ENCODE measurements at regions not wholly inside any gene's neighbourhood (a gene's known extent, or its start where the extent isn't known, plus 50 kb on each side); places are given as distances from the start of the nearest gene placed in this dataset.

DNA sequence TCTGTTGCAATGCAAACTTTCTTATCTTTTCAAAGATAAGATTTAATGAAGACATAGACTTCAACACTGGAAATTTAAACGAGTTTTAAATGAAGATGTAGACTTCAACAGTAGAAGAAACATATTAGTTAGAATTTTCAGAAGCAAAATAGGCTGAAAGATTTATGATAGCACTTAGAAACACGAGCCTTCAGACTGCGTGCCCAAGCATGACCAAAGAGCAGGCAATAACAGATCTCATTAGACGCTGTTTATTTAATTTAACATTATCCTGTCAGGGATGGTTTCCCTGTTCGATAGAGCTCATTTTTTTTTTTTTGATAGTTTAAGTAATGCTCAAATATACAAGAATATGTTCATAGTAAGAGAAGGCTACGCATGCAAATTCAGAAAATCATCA lies 604.7 kb upstream of the SOX9 start:
- TF ChIP-seq YY1 (IDR thresholded peaks at IDR 0.05; ENCODE audit: low read depth) (no peak), TEAD4 (IDR thresholded peaks at IDR 0.05) (peak; percentile 27; the same call in 1 of the 2 replicates)

DNA sequence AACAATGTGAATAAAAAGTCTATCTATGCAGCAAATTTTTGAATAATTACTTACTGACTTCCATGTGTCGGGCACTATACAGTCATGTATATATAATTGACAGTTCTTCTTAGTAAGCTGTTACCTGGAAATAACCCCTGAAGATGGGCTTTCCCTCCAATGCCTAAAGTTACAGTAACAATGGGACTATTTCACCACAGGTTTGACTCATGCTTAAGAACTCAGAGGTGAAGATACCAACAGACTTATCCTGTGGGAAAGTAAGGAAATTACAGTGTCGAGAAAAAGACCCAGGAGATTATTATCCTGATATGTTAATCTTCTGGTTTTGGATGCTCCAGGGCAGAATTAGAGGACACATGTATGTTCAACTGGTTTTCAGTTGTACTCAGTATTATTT lies 601.5 kb upstream of the SOX9 start:
- no peak for TF ChIP-seq YY1 (IDR thresholded peaks at IDR 0.05; ENCODE audit: low read depth)
- TF ChIP-seq USF1 (IDR thresholded peaks at IDR 0.05) = no peak
- TF ChIP-seq CEBPB (IDR thresholded peaks at IDR 0.05) = no peak
- no peak for TF ChIP-seq NFIC (IDR thresholded peaks at IDR 0.05)
- no peak for TF ChIP-seq FOXM1 (IDR thresholded peaks at IDR 0.05; ENCODE audit: borderline replicate concordance, low read depth)
- TF ChIP-seq TAF1 (IDR thresholded peaks at IDR 0.05; ENCODE audit: low read depth) = no peak
- no peak for TF ChIP-seq TCF12 (IDR thresholded peaks at IDR 0.05; ENCODE audit: low read depth)
- TF ChIP-seq TEAD4 (IDR thresholded peaks at IDR 0.05) = no peak
- no peak for TF ChIP-seq ZBTB7A (IDR thresholded peaks at IDR 0.05; ENCODE audit: low read depth)

DNA sequence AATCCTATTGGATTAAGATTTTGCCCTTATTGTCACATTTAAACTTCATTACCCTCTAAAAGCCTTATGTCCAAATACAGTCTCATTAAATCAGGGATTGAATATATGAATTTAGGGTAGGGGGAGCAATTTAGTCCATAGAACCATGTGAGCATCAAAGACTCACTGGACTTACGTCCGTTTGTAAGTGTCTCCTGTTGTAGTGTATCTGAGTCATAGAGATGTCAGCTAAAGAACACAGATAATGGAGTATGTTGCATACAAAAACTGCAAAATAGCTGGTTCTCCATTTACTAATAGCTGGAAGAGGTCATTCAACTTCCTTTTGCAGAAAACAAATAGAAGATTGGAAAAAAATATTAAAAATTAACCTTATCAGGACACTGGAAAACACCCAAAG lies 599.1 kb upstream of the SOX9 start:
- TF ChIP-seq RAD21 (IDR thresholded peaks at IDR 0.05; ENCODE audit: low read depth) (no peak), USF1 (IDR thresholded peaks at IDR 0.05) (no peak), EP300 (IDR thresholded peaks at IDR 0.05; ENCODE audit: borderline replicate concordance) (no peak), CREB1 (IDR thresholded peaks at IDR 0.05; ENCODE audit: low read depth) (no peak), TAF1 (IDR thresholded peaks at IDR 0.05; ENCODE audit: low read depth) (no peak), EGR1 (IDR thresholded peaks at IDR 0.05) (no peak), TEAD4 (IDR thresholded peaks at IDR 0.05) (no peak), YY1 (IDR thresholded peaks at IDR 0.05; ENCODE audit: low read depth) (no peak), REST (IDR thresholded peaks at IDR 0.05; ENCODE audit: low read depth) (no peak), ZBTB7A (IDR thresholded peaks at IDR 0.05; ENCODE audit: low read depth) (no peak), NFIC (IDR thresholded peaks at IDR 0.05) (no peak), TCF12 (IDR thresholded peaks at IDR 0.05; ENCODE audit: low read depth) (no peak), FOXM1 (IDR thresholded peaks at IDR 0.05; ENCODE audit: borderline replicate concordance, low read depth) (no peak)
- TF ChIP-seq, protein P1, sequence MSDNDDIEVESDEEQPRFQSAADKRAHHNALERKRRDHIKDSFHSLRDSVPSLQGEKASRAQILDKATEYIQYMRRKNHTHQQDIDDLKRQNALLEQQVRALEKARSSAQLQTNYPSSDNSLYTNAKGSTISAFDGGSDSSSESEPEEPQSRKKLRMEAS (IDR thresholded peaks at IDR 0.05) = no peak

GRCh38 chr17:71522383-71522782 lies 598.4 kb upstream of the SOX9 start:
- no peak for TF ChIP-seq EP300 (IDR thresholded peaks at IDR 0.05; ENCODE audit: borderline replicate concordance)
- TF ChIP-seq NFIC (IDR thresholded peaks at IDR 0.05) = no peak

- TF ChIP-seq REST (IDR thresholded peaks at IDR 0.05; ENCODE audit: low read depth) (no peak), NFIC (IDR thresholded peaks at IDR 0.05) (no peak), EGR1 (IDR thresholded peaks at IDR 0.05) (no peak), FOXM1 (IDR thresholded peaks at IDR 0.05; ENCODE audit: borderline replicate concordance, low read depth) (no peak), CREB1 (IDR thresholded peaks at IDR 0.05; ENCODE audit: low read depth) (no peak), YY1 (IDR thresholded peaks at IDR 0.05; ENCODE audit: low read depth) (no peak), CEBPB (IDR thresholded peaks at IDR 0.05) (no peak), EP300 (IDR thresholded peaks at IDR 0.05; ENCODE audit: borderline replicate concordance) (no peak), TEAD4 (IDR thresholded peaks at IDR 0.05) (no peak), ZBTB7A (IDR thresholded peaks at IDR 0.05; ENCODE audit: low read depth) (no peak), RAD21 (IDR thresholded peaks at IDR 0.05; ENCODE audit: low read depth) (no peak), USF1 (IDR thresholded peaks at IDR 0.05) (no peak)
- TF ChIP-seq, protein P1 (IDR thresholded peaks at IDR 0.05) = no peak
Observed at GRCh38 chr17:71527311-71527710, 593.5 kb upstream of the SOX9 start.

- no peak for TF ChIP-seq REST (IDR thresholded peaks at IDR 0.05; ENCODE audit: low read depth)
- TF ChIP-seq CREB1 (IDR thresholded peaks at IDR 0.05; ENCODE audit: low read depth) = no peak
- no peak for TF ChIP-seq EGR1 (IDR thresholded peaks at IDR 0.05)
- TF ChIP-seq RAD21 (IDR thresholded peaks at IDR 0.05; ENCODE audit: low read depth) = no peak
- no peak for TF ChIP-seq CEBPB (IDR thresholded peaks at IDR 0.05)
- no peak for TF ChIP-seq USF1 (IDR thresholded peaks at IDR 0.05)
- TF ChIP-seq FOXM1 (IDR thresholded peaks at IDR 0.05; ENCODE audit: borderline replicate concordance, low read depth) = no peak
- TF ChIP-seq EP300 (IDR thresholded peaks at IDR 0.05; ENCODE audit: borderline replicate concordance) = no peak
- TF ChIP-seq ZBTB7A (IDR thresholded peaks at IDR 0.05; ENCODE audit: low read depth) = no peak
- TF ChIP-seq TAF1 (IDR thresholded peaks at IDR 0.05; ENCODE audit: low read depth) = no peak
- TF ChIP-seq TCF12 (IDR thresholded peaks at IDR 0.05; ENCODE audit: low read depth) = no peak
- TF ChIP-seq, protein P1 (IDR thresholded peaks at IDR 0.05) = no peak
- no peak for TF ChIP-seq TEAD4 (IDR thresholded peaks at IDR 0.05)
- TF ChIP-seq NFIC (IDR thresholded peaks at IDR 0.05) = no peak
- TF ChIP-seq YY1 (IDR thresholded peaks at IDR 0.05; ENCODE audit: low read depth) = no peak
Observed at GRCh38 chr17:71528210-71528609, 592.6 kb upstream of the SOX9 start.
